ENCODE measurements at regions not wholly inside any gene's neighbourhood (a gene's known extent, or its start where the extent isn't known, plus 50 kb on each side); places are given as distances from the start of the nearest gene placed in this dataset.

- H3K9ac ChIP-seq (ENCODE audit: low read depth in 1 of 2, low read length in 2 of 2) = no peak overlapping the region
- H3K4me1 ChIP-seq (ENCODE audit: control insufficient read depth in 4 of 4, insufficient read depth in 4 of 4, low read length in 3 of 4) = no peaks in the 10 kb centered on the region
- 87% methylated on average over 4 of the region's 4 CpGs for WGBS
- DNase-seq (ENCODE audit: low spot score) = no peak
- H3K27me3 ChIP-seq (ENCODE audit: control insufficient read depth in 4 of 4, insufficient read depth in 4 of 4, low read length in 3 of 4) = no peaks in the 10 kb centered on the region
- no peak for TF ChIP-seq RAD21 (IDR thresholded peaks at IDR 0.05)
- TF ChIP-seq NR2F2 (IDR thresholded peaks at IDR 0.05) = no peak
- no peak for TF ChIP-seq HNF4G (IDR thresholded peaks at IDR 0.05)
- TF ChIP-seq MAX (IDR thresholded peaks at IDR 0.05) = no peak
- no peak for TF ChIP-seq RXRA (IDR thresholded peaks at IDR 0.05)
- TF ChIP-seq SP1 (IDR thresholded peaks at IDR 0.05) = no peak
- TF ChIP-seq EGR1 (IDR thresholded peaks at IDR 0.05; ENCODE audit: low read depth in 2 of 2) = no peak
- no peak for TF ChIP-seq ZBTB33 (IDR thresholded peaks at IDR 0.05)
- no peak for TF ChIP-seq YY1 (IDR thresholded peaks at IDR 0.05)
- TF ChIP-seq FOXA2 (IDR thresholded peaks at IDR 0.05) = no peak
- TF ChIP-seq ATF3 (IDR thresholded peaks at IDR 0.05) = no peak
- no peak for TF ChIP-seq JUND (IDR thresholded peaks at IDR 0.05)
- no peak overlapping the region for H3K4me3 ChIP-seq (ENCODE audit: low read depth in 1 of 3, low read length in 3 of 3)
- H3K27ac ChIP-seq (ENCODE audit: low read depth in 1 of 2, low read length in 2 of 2) = no peak overlapping the region
- no peaks in the 10 kb centered on the region for H3K36me3 ChIP-seq (ENCODE audit: control insufficient read depth in 4 of 4, insufficient read depth in 3 of 4, low read depth in 1 of 4, low read length in 3 of 4)
- no peaks in the 10 kb centered on the region for H3K9me3 ChIP-seq (ENCODE audit: control insufficient read depth in 4 of 4, low read length in 3 of 4)
These were observed 248.1 kb downstream of the ASXL3 start for GRCh38 chr18:33826151-33826550.

- H3K9ac ChIP-seq (ENCODE audit: low read depth in 1 of 2, low read length in 2 of 2) = no peak overlapping the region
- WGBS = 93% methylated on average over 1 of the region's 1 CpG
- H3K27me3 ChIP-seq (ENCODE audit: control insufficient read depth in 4 of 4, insufficient read depth in 4 of 4, low read length in 3 of 4) = no peaks in the 10 kb centered on the region
- no peak overlapping the region for H3K4me3 ChIP-seq (ENCODE audit: low read depth in 1 of 3, low read length in 3 of 3)
- peaks cover 0 to 2% (median 0%) of the 10 kb centered on the region in 4 donors for H3K4me1 ChIP-seq (ENCODE audit: control insufficient read depth in 4 of 4, insufficient read depth in 4 of 4, low read length in 3 of 4)
- H3K36me3 ChIP-seq (ENCODE audit: control insufficient read depth in 4 of 4, insufficient read depth in 3 of 4, low read depth in 1 of 4, low read length in 3 of 4) = no peaks in the 10 kb centered on the region
- no peaks in the 10 kb centered on the region for H3K9me3 ChIP-seq (ENCODE audit: control insufficient read depth in 4 of 4, low read length in 3 of 4)
- TF ChIP-seq FOXA1 (IDR thresholded peaks at IDR 0.05) = no peak
- no peak for TF ChIP-seq HNF4A (conservative IDR thresholded peaks at IDR 0.05)
- no peak for TF ChIP-seq RAD21 (IDR thresholded peaks at IDR 0.05)
- no peak for TF ChIP-seq HNF4G (IDR thresholded peaks at IDR 0.05)
- no peak for TF ChIP-seq SP1 (IDR thresholded peaks at IDR 0.05)
- TF ChIP-seq RXRA (IDR thresholded peaks at IDR 0.05) = no peak
- no peak overlapping the region for H3K27ac ChIP-seq (ENCODE audit: low read depth in 1 of 2, low read length in 2 of 2)
- no peak for DNase-seq (ENCODE audit: low spot score)
These were observed 243.5 kb downstream of the ASXL3 start for GRCh38 chr18:33821503-33821902.

GRCh38 chr18:33820517-33821371 lies 242.7 kb downstream of the ASXL3 start:
- TF ChIP-seq SP1 (IDR thresholded peaks at IDR 0.05) = no peak
- peak; percentile 8 to 30 for TF ChIP-seq HNF4A (conservative IDR thresholded peaks at IDR 0.05)
- H3K27ac ChIP-seq (ENCODE audit: low read depth in 1 of 2, low read length in 2 of 2) = no peak overlapping the region
- H3K4me1 ChIP-seq (ENCODE audit: control insufficient read depth in 4 of 4, insufficient read depth in 4 of 4, low read length in 3 of 4) = peaks cover 0 to 2% (median 0%) of the 10 kb centered on the region in 4 donors
- H3K9me3 ChIP-seq (ENCODE audit: control insufficient read depth in 4 of 4, low read length in 3 of 4) = no peaks in the 10 kb centered on the region
- WGBS = 28% methylated on average over 37 of the region's 39 CpGs
- no peaks in the 10 kb centered on the region for H3K36me3 ChIP-seq (ENCODE audit: control insufficient read depth in 4 of 4, insufficient read depth in 3 of 4, low read depth in 1 of 4, low read length in 3 of 4)
- peak overlapping the region in 1 of 3 donors; percentile 30 for H3K4me3 ChIP-seq (ENCODE audit: low read depth in 1 of 3, low read length in 3 of 3)
- H3K27me3 ChIP-seq (ENCODE audit: control insufficient read depth in 4 of 4, insufficient read depth in 4 of 4, low read length in 3 of 4) = no peaks in the 10 kb centered on the region
- no peak overlapping the region for H3K9ac ChIP-seq (ENCODE audit: low read depth in 1 of 2, low read length in 2 of 2)
- DNase-seq (ENCODE audit: low spot score) = no peak
